SH-SY5Y (cell line): ENCODE measurements at regions not wholly inside any gene's neighbourhood (a gene's known extent, or its start where the extent isn't known, plus 50 kb on each side); places are given as distances from the start of the nearest gene placed in this dataset.

Experiments used
- GATA2 ChIP-seq: IDR thresholded peaks from 2 replicates; pipeline ENCODE4 v1.6.1; 2011; ENCODE audit warnings: mild to moderate bottlenecking, low read depth, low read length
- GATA3 ChIP-seq: IDR thresholded peaks from 2 replicates; pipeline ENCODE4 v1.6.1; 2011; ENCODE audit warnings: low read depth, mild to moderate bottlenecking, low read length, moderate library complexity

DNA sequence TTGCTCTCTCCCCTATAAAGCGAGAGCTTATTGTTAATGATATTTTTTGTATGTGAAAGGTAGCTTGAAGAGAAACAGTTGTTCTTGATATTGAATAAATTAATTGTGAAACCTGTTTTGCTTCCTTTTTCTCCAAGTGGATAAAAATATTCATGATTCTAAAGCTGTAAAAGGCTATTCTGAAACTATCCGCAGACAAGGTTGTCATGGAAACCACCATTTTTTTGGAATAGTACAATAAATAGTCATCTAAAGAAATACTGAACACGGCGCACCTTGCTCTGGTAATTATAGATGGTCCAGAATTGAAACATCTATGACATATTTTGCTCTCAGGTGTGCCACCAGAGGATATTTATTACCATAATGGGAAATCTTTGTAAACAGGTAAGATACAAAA is 1103.0 kb upstream of the SLC39A10 start:
- TF ChIP-seq GATA2: no peak
- no peak for TF ChIP-seq GATA3
